Keratinocyte (primary cell): ENCODE measurements at regions not wholly inside any gene's neighbourhood (a gene's known extent, or its start where the extent isn't known, plus 50 kb on each side); places are given as distances from the start of the nearest gene placed in this dataset.

ENCODE experiments used
- CTCF ChIP-seq, 3 experiments: IDR thresholded peaks in 1 of 3; conservative IDR thresholded peaks in 1 of 3; optimal IDR thresholded peaks in 1 of 3; 2 replicates in 2 of 3; 3 replicates in 1 of 3; pipeline versions ENCODE3 to v1.5.1; 2011; ENCODE audit warnings: low read length in 3 of 3, mild to moderate bottlenecking in 3 of 3, moderate library complexity in 2 of 3, control low read depth in 1 of 3, inconsistent platforms in 1 of 3; ENCODE audit not compliant: insufficient read depth in 2 of 3; ENCODE audit errors: extremely low read depth in 1 of 3
- EZH2 ChIP-seq: IDR thresholded peaks from one replicate; pipeline ENCODE4 v1.6.1; 2012; ENCODE audit warnings: inconsistent platforms, mild to moderate bottlenecking, low read length, moderate library complexity

- TF ChIP-seq CTCF (optimal IDR thresholded peaks at IDR 0.05 in 1 of 3, IDR thresholded peaks at IDR 0.05 in 1 of 3, conservative IDR thresholded peaks at IDR 0.05 in 1 of 3; ENCODE audit: extremely low read depth in 1 of 3, insufficient read depth in 2 of 3, low read length in 3 of 3) (no peak), EZH2 (no peak)
Measured at GRCh38 chr2:196369967-196370366, 198.6 kb upstream of the STK17B start.
